ENCODE measurements at regions not wholly inside any gene's neighbourhood (a gene's known extent, or its start where the extent isn't known, plus 50 kb on each side); places are given as distances from the start of the nearest gene placed in this dataset.

DNA sequence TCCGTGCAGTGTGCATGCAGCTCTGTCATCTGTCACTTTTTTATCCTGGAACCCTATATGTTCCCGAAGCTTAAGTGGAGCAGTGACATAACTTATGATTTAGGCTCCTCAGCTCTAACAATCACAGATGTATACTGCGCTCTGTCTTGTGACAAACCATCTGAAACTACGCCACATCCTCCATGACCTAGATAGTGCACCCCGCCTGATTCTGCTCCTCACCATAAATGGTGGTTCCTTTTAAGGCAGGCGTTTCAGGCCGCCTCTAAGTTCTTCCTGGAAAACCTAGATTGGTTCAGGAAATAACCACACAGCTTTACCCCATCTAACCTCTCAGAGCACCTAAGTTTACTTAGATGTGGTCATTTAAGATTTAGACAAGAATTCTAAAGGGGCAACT is 372.0 kb downstream of the CDH10 start:
- DNase-seq, result no peak

DNA sequence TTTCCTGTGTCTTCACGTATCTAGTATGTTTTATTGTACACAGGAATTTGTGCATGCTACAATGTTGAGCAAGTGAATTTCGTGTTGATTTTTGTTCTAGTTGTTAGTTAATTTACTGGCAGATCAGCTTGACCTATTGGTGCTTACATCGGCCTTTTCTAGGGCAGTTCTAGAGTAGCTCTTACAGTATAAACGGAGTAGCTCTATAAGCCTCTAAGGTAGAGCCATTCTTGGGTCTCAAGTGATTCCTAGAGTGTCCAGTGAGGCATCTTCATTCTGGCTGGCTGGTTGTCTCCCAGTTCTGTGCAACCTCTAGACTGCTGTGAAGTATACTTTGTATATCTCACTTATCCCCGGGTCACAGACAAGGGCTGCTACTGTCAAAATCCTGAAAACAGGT is 364.6 kb downstream of the CDH10 start:
- no peak for DNase-seq

DNA sequence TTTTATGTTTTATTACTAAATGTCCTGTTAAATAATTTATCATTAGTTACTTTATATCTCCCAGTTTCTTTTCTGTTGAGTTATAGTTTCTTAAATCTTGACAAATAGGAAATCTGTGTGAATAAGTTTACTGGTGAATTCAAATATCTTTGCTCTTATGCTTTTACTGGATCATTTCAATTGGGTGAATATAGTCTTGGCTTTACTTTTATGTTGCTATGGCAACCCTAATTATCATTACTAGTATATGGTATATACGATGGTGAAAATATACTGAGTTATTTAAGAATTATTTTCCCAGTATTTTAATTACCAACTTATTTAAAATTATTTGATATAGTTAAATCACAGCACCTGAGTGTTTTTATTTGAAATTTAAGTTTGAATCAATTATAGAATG is 363.0 kb downstream of the CDH10 start:
- no peak for DNase-seq

DNA sequence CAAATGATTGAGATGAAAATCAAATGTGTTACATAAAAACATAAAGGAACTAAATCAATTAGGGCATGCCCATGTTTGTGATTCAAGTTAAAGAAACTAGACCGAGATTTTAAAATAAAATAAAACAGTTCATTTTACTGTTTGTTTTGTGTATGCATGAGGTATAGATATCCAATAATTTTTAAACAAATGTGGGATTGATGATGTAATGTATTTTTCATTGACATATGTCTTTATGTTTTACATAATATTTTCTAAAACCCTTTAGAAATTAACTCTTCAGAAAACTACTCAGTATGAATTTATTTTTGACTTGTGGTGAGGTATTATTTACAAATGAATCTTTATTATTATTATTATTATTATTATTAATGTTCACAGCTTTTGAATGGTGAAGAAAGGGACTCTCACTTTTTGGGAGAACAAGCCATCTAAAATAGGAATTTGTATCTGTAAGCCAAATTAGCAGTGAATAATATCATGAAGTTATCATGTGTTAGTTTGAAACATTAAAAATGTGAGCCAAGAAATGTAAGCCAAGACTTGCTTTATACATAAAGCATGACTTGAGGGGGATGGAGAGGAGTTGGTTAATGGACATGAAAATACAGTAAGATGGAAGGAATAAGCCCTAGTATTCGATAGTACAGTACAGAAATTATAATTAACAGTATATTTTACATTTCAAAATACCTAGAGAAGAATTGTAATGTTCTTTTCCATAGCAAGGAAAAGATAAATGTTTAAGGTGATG is 355.0 kb downstream of the CDH10 start:
- DNase-seq, result no peak

DNA sequence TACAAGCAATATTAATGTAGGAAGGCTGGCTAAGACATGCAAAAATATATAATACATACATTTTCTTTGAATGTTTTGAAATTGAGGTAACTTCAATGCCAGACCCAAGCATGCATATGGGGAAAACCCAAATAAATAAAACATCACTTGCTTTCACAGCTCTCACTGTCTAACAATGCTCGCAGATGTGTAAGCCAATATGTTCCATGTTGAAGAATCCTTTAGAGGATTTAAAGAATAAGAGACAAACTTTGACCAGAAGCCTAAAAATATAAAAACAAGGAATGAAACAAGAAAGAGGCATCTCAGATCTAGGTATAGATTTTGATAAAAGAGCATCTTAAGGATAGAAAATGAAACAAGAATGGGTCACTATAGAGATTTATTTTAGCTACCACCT is 354.2 kb downstream of the CDH10 start:
- no peak for DNase-seq

DNA sequence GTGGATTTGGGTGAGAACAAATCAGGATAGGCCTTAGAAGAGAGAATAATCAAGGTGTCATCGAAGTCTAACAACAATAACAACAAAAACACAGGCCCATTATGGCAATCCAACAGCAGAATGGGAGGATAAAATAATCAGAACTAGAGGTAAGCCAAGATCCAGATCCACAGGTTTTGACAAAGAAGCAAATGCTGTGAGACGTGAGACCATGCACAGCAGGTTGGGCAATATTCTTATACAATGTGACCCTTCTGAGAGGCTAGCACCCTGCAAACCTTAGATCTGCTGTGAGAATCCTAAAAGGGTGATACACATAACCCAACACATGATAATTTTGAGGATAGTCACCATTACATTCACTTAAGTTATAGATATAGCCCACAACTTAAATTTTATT is 352.9 kb downstream of the CDH10 start:
- DNase-seq, result no peak

DNA sequence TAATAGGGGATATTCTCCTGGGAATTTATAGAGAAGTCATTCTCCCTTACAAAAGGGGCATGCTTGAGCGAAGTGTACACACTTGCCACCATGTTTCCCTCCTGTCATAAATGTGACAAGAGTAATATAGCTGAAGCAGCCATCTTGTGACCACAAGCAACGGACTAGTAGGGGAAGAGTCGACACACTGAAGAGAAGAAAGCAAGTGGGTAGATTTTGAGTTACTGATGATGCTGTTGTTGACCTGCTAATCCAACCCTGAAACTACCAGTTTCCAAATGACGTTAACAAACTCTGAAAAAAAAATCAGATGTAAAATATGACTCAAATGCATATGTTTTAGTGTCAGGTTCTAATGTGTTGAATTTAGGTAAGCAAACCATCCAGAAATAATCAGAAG is 350.4 kb downstream of the CDH10 start:
- no peak for DNase-seq

DNA sequence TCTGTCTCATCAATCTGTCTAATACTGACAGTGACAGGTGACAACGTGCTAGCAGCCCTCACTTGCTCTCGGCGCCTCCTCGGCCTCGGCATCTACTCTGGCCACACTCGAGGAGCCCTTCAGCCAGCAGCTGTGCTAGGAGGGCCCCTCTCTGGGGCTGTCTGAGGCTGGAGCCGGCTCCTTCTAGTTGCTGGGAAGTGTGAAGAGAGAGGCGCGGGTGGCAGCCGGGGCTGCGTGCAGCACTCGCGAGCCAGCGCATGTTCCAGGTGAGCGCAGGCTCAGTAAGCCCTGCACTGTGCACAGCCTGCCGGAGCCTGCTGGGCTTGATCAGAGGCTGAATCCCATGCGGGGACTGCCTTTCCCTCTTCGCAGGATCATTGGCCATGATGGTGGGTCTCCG is 330.7 kb downstream of the CDH10 start:
- no peak for DNase-seq

DNA sequence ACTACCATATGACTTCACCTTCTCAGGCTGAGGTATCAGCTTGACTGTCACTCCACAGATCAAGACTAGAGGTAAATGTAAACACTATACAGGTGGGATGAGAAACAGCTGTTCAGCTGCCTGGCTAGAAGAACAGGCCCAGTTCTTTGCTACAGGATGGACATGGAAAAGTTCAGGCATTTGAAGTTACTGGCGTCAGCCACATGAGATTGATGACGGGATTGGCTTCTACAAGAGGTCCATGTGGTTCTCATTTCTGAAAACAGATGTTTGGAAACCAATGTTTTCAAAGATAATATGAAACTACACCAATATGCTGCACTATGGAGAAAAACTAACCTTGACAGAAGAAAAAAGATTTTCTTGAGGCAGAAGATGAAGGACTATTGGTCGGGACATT is 324.1 kb downstream of the CDH10 start:
- no peak for DNase-seq

DNA sequence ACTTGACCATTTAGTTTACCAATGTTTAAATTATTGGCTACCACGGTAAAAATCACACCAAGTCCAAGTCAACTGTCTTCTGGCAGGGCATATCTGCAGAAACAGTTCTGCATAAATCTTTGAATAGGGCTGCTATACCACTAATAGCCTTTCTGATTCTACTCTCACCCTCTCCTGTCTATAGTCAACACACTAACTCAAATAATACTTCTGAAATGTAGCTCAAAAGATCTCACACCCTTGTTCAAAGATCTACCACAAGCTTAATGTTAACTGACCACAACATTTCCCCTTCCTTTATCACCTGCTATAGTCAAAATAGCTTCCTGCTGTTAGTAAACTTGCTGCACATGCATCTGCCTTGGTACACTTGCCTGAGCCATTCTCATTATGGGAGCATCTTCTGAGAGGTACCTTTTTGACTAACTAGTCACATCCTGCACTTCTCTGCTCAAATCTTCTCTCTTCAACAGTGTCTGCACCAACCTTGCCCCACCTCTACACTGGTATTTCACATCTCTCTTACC is 319.4 kb downstream of the CDH10 start:
- no peak for DNase-seq

DNA sequence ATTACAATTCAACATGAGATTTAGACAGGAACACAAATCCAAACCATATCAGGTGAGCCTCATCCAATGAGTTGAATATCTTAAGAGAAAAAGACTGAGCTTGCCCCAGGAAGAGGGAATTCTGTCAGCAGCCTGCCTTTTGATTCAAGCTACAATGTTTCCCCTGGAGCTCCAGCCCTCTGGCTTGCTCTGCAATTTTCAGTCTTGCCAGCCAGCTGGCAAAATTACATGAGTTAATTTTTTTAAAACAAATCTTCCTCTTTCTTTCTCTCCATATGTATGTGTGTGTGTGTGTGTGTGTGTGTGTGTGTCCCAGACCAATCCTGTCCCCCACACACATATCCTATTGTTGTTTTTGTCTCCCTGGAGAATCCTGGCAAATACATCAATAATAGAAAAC is 313.2 kb downstream of the CDH10 start:
- DNase-seq, result no peak

DNA sequence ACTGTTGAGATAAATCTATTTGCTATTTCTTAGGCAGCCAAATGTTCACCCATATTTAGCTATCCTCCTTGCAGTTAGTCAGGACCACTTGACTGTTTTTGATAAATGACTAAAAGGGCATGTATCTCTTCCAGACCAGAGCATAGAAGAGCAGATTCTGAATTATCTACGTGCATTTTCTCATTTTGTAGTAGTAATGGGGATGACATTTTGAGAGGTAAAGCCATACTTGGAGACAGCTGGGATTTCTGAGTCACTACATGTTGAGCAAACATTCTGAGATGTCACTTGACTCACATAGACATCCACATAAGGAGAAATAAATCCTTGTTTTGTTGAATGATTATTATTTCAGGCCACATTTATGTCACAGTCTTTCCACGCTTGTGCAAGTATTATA is 297.6 kb downstream of the CDH10 start:
- no peak for DNase-seq

DNA sequence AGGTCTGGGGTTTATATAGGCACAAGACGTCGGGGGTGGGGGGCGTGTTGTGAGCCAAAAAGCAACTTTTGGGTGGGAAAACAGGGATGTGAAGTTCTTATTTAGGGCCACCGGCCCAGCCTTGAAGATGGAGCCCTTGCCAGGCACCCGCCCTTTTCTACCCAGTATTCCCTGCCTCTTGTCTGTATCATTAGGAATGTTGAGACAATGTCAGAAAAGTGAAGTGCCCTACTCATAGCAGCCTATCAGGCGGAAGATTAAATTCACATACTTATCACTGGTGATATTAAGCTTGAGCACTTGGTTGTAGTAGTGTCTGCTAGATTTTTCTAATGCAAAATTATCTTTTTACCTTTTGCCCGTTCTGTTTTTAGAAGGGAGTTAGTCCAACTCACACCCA is 293.5 kb downstream of the CDH10 start:
- DNase-seq, result no peak

DNA sequence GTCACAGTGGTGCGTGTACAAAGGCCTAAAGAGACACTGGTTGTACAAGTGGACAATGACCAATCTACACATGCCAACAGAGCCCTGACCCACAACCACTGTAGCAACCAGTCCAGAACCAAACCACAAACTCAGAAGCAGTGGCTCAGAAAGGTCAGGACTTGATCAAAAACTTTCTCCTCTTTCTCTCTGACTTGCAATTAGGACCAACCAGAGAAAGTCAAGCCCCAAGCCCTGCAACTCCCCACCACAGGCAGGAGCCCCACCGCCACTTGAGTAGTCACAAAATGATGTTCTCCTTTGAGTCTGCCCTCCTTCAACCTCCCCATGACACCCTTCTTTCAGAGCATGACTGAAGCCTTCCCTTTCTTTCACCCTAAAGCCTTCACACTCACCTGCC is 291.8 kb downstream of the CDH10 start:
- DNase-seq, result no peak

DNA sequence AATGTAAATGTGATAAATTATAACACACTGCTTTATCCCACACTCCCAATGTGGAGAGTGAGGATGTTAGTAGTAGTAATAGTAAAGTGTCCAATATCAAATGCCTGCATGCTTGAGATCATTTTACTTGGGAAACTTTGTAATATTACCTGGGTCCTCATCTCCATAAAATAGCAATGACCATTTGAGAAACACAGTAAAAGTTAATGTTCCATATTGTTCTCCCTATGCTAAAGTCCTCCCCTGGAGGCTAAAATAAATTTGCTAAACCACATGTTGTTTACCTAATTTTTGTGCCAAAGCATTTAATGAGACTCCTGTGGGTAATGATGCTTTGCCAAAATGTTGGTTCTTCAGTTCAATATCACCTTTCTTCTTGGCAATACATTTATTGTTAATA is 291.2 kb downstream of the CDH10 start:
- no peak for DNase-seq

DNA sequence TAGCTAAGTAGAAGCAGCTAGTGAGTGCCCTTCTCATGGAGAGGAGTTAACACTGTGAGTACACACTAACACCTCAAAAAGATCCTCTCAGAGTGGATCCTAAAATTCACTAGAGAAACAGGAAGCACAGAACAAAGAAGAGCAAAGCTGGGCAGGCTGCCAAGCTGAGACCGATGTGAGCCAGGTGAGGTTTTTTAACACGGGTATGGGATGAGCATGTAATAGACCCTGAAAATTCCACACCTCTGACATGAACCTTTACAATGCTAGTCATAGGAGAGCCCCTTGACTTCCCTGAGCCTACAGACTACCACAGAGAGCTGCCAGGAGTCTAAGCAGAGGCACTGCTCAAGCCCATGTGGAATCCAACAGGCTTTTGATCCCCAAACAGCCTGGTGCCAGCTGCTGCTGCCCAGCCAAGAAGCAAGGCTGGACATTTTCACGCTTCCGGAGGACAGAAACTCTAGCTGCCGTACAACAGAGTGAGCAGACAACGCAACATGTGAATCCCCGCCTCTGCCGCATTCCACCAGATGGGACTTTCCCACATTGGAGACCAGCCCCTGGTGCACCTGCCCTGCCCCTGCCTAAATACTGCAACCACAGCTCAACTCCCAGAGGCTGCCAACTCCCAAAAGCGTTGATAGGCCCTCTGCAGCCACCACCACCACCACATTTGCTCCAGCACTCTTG is 280.8 kb downstream of the CDH10 start:
- no peak for DNase-seq

DNA sequence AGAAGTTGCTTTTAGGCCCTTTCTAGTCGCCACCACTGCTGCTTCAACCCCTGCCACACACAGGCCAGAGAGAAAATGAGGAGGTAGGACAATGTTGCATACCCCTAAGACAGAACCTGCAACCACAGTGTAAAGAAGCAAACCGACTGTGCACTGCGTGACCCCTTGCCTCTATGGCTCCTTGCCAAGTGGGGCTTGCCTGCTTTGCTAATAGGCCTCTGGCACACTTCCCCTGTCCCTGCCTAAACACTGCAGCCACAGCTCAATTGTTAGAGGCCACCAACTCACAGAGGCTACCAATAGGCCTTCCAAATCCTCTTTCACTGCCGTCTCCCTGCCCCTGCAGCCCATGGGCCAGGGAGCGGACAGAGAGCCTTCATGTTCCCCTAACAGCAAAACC is 280.1 kb downstream of the CDH10 start:
- DNase-seq, result no peak

DNA sequence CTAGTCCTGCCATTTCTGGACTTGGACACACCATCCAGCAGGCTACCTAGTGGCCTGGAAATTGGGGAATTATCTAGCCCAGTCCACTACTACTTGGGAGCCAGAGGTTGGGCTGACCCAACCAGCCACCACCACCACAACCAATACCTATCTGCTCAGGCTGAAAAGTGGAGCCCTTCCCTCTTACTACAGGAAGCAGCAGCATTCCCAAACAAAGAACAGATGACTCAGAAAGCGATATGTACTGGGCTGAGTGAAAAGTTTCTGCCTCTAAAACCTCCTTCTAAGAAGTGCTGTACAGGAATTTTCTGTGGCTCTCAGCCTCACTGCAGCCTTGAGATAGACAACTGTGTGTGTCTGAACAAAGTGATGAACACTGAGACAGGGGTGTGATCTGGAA is 279.4 kb downstream of the CDH10 start:
- no peak for DNase-seq

DNA sequence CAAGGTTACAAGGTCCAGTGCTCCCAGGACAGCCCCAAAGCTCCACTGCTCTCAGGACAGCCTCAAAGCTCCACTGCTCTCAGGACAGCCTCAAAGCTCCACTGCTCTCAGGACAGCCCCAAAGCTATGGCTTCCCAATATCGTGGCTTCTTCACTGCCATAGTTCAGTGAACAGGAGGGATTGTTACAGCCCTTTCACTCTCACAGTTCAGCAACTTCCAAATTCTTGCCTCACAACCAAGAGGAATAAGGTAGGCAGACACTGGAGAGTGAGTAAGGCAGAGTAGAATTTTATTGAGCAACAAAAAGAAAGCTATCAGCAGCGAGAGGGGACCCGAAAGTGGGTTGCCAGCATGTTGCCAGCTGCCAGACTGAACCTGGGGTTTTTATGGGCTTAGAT is 277.6 kb downstream of the CDH10 start:
- DNase-seq, result no peak

DNA sequence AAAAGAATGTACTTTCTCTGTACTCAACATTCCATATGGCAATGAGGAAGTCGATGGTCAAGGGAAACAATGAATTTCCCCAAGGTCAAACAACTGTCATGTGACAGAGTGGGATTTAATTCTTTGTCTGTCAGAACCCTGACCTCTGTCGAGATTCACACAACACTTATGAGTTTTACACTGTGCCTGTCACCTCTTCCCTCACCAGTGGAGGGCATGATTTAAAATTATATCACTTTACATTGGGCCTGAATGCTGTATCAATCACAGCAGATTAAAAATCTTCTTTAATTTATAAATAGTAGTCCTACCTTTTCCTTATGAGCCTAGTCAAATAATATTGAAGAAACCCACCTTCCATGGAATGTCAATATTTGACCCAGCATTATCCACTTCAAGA is 276.7 kb downstream of the CDH10 start:
- DNase-seq, result no peak

DNA sequence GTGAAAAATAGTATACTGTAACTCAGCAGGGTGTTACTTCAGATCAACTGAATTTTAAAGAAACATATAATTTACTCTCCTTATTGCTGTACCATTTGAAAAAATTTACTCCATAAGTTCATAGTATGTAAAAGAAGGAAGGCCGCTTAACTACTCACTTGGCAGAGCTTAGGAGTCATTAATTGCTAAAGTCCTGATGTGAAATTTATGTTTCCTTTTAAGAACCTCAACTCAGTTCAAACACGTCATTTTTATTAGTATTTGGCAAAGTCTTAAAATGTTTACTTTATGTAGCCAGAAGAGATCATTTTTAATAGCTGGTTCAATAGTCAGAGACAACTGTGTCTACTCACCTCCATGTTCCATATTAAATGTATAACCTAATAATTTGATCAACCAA is 268.6 kb downstream of the CDH10 start:
- DNase-seq, result no peak

DNA sequence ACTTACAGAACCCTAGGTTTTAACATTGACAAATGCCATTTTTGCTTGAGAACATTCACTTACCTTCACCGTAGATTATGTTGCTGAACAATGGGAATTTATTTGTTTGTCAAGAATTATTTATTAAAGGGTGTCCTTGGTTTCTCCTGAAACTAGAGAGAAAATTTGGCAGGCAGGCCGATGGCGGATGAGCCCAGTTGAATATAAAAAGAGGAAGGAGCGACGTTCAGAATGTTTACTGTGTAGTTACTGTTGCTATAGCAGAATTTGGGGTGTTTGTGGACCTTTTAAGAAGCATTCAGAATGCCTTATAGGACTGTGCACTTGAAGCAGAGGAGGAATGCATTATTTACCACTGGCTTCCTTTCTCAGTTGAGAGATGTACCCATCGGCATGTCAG is 268.2 kb downstream of the CDH10 start:
- DNase-seq, result no peak

DNA sequence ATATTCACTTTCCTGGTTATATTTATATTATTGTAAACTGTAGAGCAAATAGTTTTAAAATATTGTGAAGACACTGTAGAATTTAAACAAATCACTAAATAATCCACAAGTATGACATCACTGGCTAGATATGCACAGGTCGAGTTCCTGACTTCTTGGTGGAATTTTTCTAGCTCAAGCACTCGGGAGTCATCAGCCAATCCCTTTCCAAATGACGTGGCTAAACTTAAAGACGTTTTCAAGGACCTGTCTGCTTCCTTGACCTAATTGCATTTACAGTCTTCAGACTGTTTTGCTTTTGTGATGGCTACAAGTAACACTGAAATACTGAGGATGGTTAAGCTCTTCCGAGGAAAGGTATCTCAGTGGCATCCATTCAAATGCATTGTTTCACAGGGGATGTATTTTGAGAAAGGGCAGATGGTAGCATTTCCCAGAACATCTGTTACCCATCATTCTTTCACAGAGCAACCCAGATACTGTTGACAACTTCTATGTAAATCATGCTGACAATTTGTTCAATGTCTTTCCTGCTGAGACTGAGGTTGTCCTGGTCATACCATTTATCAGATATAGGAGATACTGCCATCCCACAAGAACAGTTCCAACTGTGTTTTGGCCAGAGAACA is 262.8 kb downstream of the CDH10 start:
- no peak for DNase-seq

DNA sequence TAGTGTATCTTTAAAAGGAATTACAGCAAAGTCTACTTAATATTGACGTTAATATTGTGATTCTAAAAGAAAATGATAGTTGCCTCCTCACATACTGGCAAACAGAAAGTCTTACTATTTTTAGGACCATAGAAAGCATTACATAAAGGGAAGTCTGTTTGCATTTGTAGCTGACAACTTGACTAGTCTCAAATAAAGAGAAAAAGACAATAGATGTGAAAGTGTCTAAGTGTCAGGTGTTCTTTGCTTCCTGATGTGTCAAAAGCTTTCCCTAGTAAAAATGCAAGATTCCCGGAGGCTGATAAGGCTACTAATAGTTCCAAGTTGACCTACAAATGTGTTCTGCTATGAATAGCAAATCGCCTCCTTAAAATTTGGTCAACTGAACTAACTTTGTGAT is 259.7 kb downstream of the CDH10 start:
- DNase-seq, result no peak
